LNCAP (cell line): ENCODE measurements at regions not wholly inside any gene's neighbourhood (a gene's known extent, or its start where the extent isn't known, plus 50 kb on each side); places are given as distances from the start of the nearest gene placed in this dataset.

Source experiments
- CTCF ChIP-seq: fragments of 450-650 bp; IDR thresholded peaks from 2 replicates; pipeline ENCODE4 v1.5.1; 2017; ENCODE audit warnings: mild to moderate bottlenecking

- no peak for TF ChIP-seq CTCF
Measured at GRCh38 chr2:8416849-8417832, 264.7 kb upstream of the ID2 start.

GRCh38 chr2:8418721-8419120, 263.1 kb upstream of the ID2 start:
- no peak for TF ChIP-seq CTCF

GRCh38 chr2:8421658-8422449, 260.0 kb upstream of the ID2 start:
- TF ChIP-seq CTCF, result no peak

GRCh38 chr2:8422450-8422800, 259.4 kb upstream of the ID2 start:
- no peak for TF ChIP-seq CTCF

GRCh38 chr2:8424997-8425900, 256.6 kb upstream of the ID2 start:
- no peak for TF ChIP-seq CTCF

- TF ChIP-seq CTCF, result no peak
Measured at GRCh38 chr2:8426550-8426949, 255.3 kb upstream of the ID2 start.

- TF ChIP-seq CTCF, result no peak
Measured at GRCh38 chr2:8427211-8427610, 254.6 kb upstream of the ID2 start.
